HCT116 (cell line): ENCODE measurements at regions not wholly inside any gene's neighbourhood (a gene's known extent, or its start where the extent isn't known, plus 50 kb on each side); places are given as distances from the start of the nearest gene placed in this dataset.

ENCODE experiments used
- ATAC-seq: fragments of 200-7000 bp; cut with Tn5 transposase; 2 replicates; pipeline ENCODE4 v1.9.1; 2020; ENCODE audit warnings: mild to moderate bottlenecking, moderate library complexity
- BruUV-seq: library from RNA; stranded (reverse); fragments of 400-500 nt; replicated peaks from 2 replicates; lab custom pipeline; 2021; lab: Mats Ljungman, UMichigan
- CTCF ChIA-PET: fragments of 300-600 bp; sonication (Branson Sonifier 250); formaldehyde crosslinking; loops from one replicate; lab custom pipeline; 2021; ENCODE audit warnings: antibody characterized with exemption; lab: Charles Lee
- POLR2A ChIA-PET: fragments of 300-600, 350-600 bp; sonication (Branson Sonifier 250); formaldehyde crosslinking; loops from one replicate; lab custom pipeline; 2021; ENCODE audit warnings: antibody characterized with exemption; lab: Charles Lee
- RAD21 ChIA-PET, 2 experiments: fragments of 300-600 bp; sonication (Branson Sonifier 250); formaldehyde crosslinking; loops; one replicate each; lab custom pipeline; 2023; ENCODE audit warnings: low total read pairs in 2 of 2; ENCODE audit not compliant: uncharacterized antibody in 2 of 2, unreplicated experiment in 2 of 2, low non-redundant PET in 1 of 2; lab: Charles Lee
- DNase-seq: peaks from one replicate; pipeline ENCODE4 v3.0.0-alpha.2; 2010; ENCODE audit warnings: low read depth, low spot score
- H2AFZ ChIP-seq: fragments of 200-600 bp; shearing (Covaris generic), sonication (generic); 2 replicates; pipeline ENCODE4 v1.6.1; 2017; ENCODE audit warnings: low read depth, mixed run types, mixed read lengths, antibody characterized with exemption, low read length; ENCODE audit not compliant: poor library complexity, severe bottlenecking
- H3K27ac ChIP-seq: 2 replicates; pipeline ENCODE4 v1.5.1; 2012; ENCODE audit warnings: low read depth, low read length
- H3K27me3 ChIP-seq: fragments of 200-600 bp; sonication (generic); 2 replicates; pipeline ENCODE4 v1.6.1; 2016; ENCODE audit warnings: mixed run types, low read length, mixed read lengths; ENCODE audit not compliant: insufficient read depth
- H3K36me3 ChIP-seq, 2 experiments: fragments of 200-500 bp in 1 of 2; fragments of 200-600 bp in 1 of 2; sonication (Bioruptor generic) in 1 of 2; sonication (generic) in 1 of 2; 2 replicates each; pipeline versions ENCODE4 v1.5.1 to v1.6.1; 2014 to 2016; ENCODE audit warnings: low read length in 2 of 2, inconsistent platforms in 1 of 2, mixed read lengths in 1 of 2, mixed run types in 1 of 2; ENCODE audit not compliant: insufficient read depth in 2 of 2, control insufficient read depth in 1 of 2
- H3K4me1 ChIP-seq, 2 experiments: fragments of 200-600 bp in 1 of 2; sonication (generic) in 1 of 2; 2 replicates each; pipeline versions ENCODE4 v1.5.1 to v1.6.1; 2012 to 2017; ENCODE audit warnings: low read length in 2 of 2, inconsistent platforms in 1 of 2, mild to moderate bottlenecking in 1 of 2, mixed read lengths in 1 of 2, mixed run types in 1 of 2, moderate library complexity in 1 of 2; ENCODE audit not compliant: insufficient read depth in 2 of 2, control insufficient read depth in 1 of 2
- H3K4me2 ChIP-seq: fragments of 200-600 bp; sonication (generic); 2 replicates; pipeline ENCODE4 v1.6.1; 2017; ENCODE audit warnings: mixed run types, low read length, mixed read lengths
- H3K4me3 ChIP-seq, 2 experiments: fragments of 200-600 bp in 1 of 2; sonication (generic) in 1 of 2; replicated peaks in 1 of 2; 2 replicates each; pipeline ENCODE4 v1.5.1; 2011 to 2016; ENCODE audit warnings: low read length in 2 of 2, control low read depth in 1 of 2, low read depth in 1 of 2, mild to moderate bottlenecking in 1 of 2, mixed read lengths in 1 of 2, mixed run types in 1 of 2
- H3K79me2 ChIP-seq: fragments of 200-600 bp; sonication (generic); 2 replicates; pipeline ENCODE4 v1.6.1; 2017; ENCODE audit warnings: mild to moderate bottlenecking, mixed run types, low read length, moderate library complexity, mixed read lengths; ENCODE audit not compliant: insufficient read depth
- H3K9ac ChIP-seq: fragments of 200-600 bp; sonication (generic); 2 replicates; pipeline ENCODE4 v1.6.1; 2016; ENCODE audit warnings: low read length, mixed read lengths
- H3K9me2 ChIP-seq: fragments of 200-600 bp; sonication (generic), shearing (Covaris generic); 2 replicates; pipeline ENCODE4 v1.6.1; 2017; ENCODE audit warnings: mixed run types, mild to moderate bottlenecking, moderate library complexity; ENCODE audit not compliant: insufficient read depth
- H3K9me3 ChIP-seq, 2 experiments: fragments of 200-500 bp in 1 of 2; fragments of 200-600 bp in 1 of 2; sonication (Bioruptor generic) in 1 of 2; sonication (generic) in 1 of 2; 2 replicates each; pipeline ENCODE4 v1.6.1; 2014 to 2017; ENCODE audit warnings: low read length in 2 of 2, mixed read lengths in 2 of 2, inconsistent platforms in 1 of 2, low read depth in 1 of 2, mild to moderate bottlenecking in 1 of 2, mixed run types in 1 of 2, moderate library complexity in 1 of 2; ENCODE audit not compliant: control insufficient read depth in 1 of 2, insufficient read depth in 1 of 2
- H4K20me1 ChIP-seq: fragments of 200-600 bp; sonication (generic), shearing (Covaris generic); 2 replicates; pipeline ENCODE4 v1.6.1; 2017; ENCODE audit warnings: mixed run types, mild to moderate bottlenecking, moderate library complexity; ENCODE audit not compliant: insufficient read depth
- ATF3 ChIP-seq: IDR thresholded peaks from 2 replicates; pipeline ENCODE4 v1.6.1; 2012
- CEBPB ChIP-seq: IDR thresholded peaks from 2 replicates; pipeline ENCODE4 v1.6.1; 2012; ENCODE audit warnings: low read depth
- CTCF ChIP-seq, 3 experiments: fragments of 200-600 bp in 1 of 3; sonication (generic) in 1 of 3; IDR thresholded peaks in 2 of 3; conservative IDR thresholded peaks in 1 of 3; 2 replicates each; pipeline ENCODE4 v1.5.1; 2012 to 2017; ENCODE audit warnings: low read depth in 2 of 3, low read length in 2 of 3, antibody characterized with exemption in 1 of 3, borderline replicate concordance in 1 of 3, control low read depth in 1 of 3, mild to moderate bottlenecking in 1 of 3, mixed read lengths in 1 of 3, mixed run types in 1 of 3, moderate library complexity in 1 of 3; ENCODE audit not compliant: insufficient read depth in 1 of 3
- ELF1 ChIP-seq: IDR thresholded peaks from 2 replicates; pipeline ENCODE4 v1.6.1; 2012; ENCODE audit warnings: low read depth, borderline replicate concordance
- EZH2 ChIP-seq: fragments of 200-600 bp; sonication (generic); IDR thresholded peaks from 2 replicates; pipeline ENCODE4 v1.6.1; 2017; ENCODE audit warnings: antibody characterized with exemption, mixed run types
- FOSL1 ChIP-seq: IDR thresholded peaks from 2 replicates; pipeline ENCODE4 v1.6.1; 2012; ENCODE audit warnings: low read depth
- JUND ChIP-seq: IDR thresholded peaks from 2 replicates; pipeline ENCODE4 v1.6.1; 2012
- MAX ChIP-seq: IDR thresholded peaks from 2 replicates; pipeline ENCODE4 v1.6.1; 2012
- POLR2AphosphoS5 ChIP-seq: IDR thresholded peaks from 2 replicates; pipeline ENCODE4 v1.6.1; 2011; ENCODE audit warnings: mild to moderate bottlenecking, low read depth, low read length, moderate library complexity
- REST ChIP-seq: IDR thresholded peaks from 2 replicates; pipeline ENCODE4 v1.6.1; 2012; ENCODE audit warnings: low read depth
- SIN3A ChIP-seq: IDR thresholded peaks from 2 replicates; pipeline ENCODE4 v1.6.1; 2012; ENCODE audit warnings: low read depth
- SP1 ChIP-seq: IDR thresholded peaks from 2 replicates; pipeline ENCODE4 v1.6.1; 2012; ENCODE audit warnings: low read depth
- SRF ChIP-seq: IDR thresholded peaks from 2 replicates; pipeline ENCODE4 v1.6.1; 2012; ENCODE audit warnings: low read depth
- TCF7L2 ChIP-seq: IDR thresholded peaks from 2 replicates; pipeline ENCODE4 v1.7.0; 2011; ENCODE audit warnings: borderline replicate concordance, inconsistent platforms; ENCODE audit not compliant: insufficient read depth, insufficient read length; ENCODE audit errors: extremely low read depth
- YY1 ChIP-seq: IDR thresholded peaks from 2 replicates; pipeline ENCODE4 v1.6.1; 2011; ENCODE audit warnings: low read length, low read depth, moderate library complexity, mild to moderate bottlenecking; ENCODE audit not compliant: insufficient replicate concordance; ENCODE audit errors: extremely low read depth
- ZBTB33 ChIP-seq: IDR thresholded peaks from 2 replicates; pipeline ENCODE4 v1.6.1; 2011; ENCODE audit warnings: mild to moderate bottlenecking, low read length, moderate library complexity; ENCODE audit not compliant: insufficient replicate concordance; ENCODE audit errors: extremely low read depth
- ZFX ChIP-seq: fragments of 450-650 bp; IDR thresholded peaks from 2 replicates; pipeline ENCODE4 v1.6.1; 2017
- intact Hi-C: fragments of 100-400 bp; cut with micrococcal nuclease; formaldehyde crosslinking; loops from 2 replicates; pipeline ENCODE4 v1.10.0; 2022

- Histone ChIP-seq H3K27ac (no peak overlapping the region), H3K27me3 (no peaks in the 10 kb centered on the region), H3K79me2 (no peaks in the 10 kb centered on the region), H3K9ac (no peak overlapping the region), H4K20me1 (no peaks in the 10 kb centered on the region), H2AFZ (no peak overlapping the region), H3K9me3 (peaks cover 0 to 56% of the 10 kb centered on the region in 2 experiments; a peak in 2 of 4 replicates), H3K36me3 (no peaks in the 10 kb centered on the region), H3K4me2 (no peak overlapping the region), H3K4me1 (no peaks in the 10 kb centered on the region), H3K4me3 (no peak overlapping the region), H3K9me2 (no peaks in the 10 kb centered on the region)
- intact Hi-C loops: no loop called here
- TF ChIP-seq CEBPB: no peak
- no peak for TF ChIP-seq TCF7L2
- no peak for TF ChIP-seq FOSL1
- TF ChIP-seq MAX: no peak
- no peak for TF ChIP-seq ATF3
- no peak for TF ChIP-seq YY1
- no peak for TF ChIP-seq JUND
- no peak for TF ChIP-seq EZH2
- TF ChIP-seq POLR2AphosphoS5: no peak
- TF ChIP-seq ZBTB33: no peak
- no peak for TF ChIP-seq CTCF (IDR thresholded peaks at IDR 0.05 in 2 of 3, conservative IDR thresholded peaks at IDR 0.05 in 1 of 3; ENCODE audit: borderline replicate concordance in 1 of 3, insufficient read depth in 1 of 3, low read depth in 2 of 3, low read length in 2 of 3)
- TF ChIP-seq ELF1: no peak
- no peak for TF ChIP-seq REST
- TF ChIP-seq SIN3A: no peak
- TF ChIP-seq SP1: no peak
- no peak for TF ChIP-seq SRF
- TF ChIP-seq ZFX: no peak
- ChIA-PET POLR2A (no interaction called here), CTCF (no interaction called here), RAD21 (no interaction called here)
- BruUV-seq: no TSS peak
- DNase-seq (no peak), ATAC-seq (no peak)
Measured at GRCh38 chr15:25053000-25053815, 98.4 kb downstream of the SNRPN start.
